MM.1S (cell line): ENCODE measurements at regions not wholly inside any gene's neighbourhood (a gene's known extent, or its start where the extent isn't known, plus 50 kb on each side); places are given as distances from the start of the nearest gene placed in this dataset.

Experiments
- DNase-seq: peaks from one replicate; pipeline ENCODE4 v3.0.0-alpha.2; 2015
- H2AFZ ChIP-seq: fragments of 300-600 bp; sonication (generic); 2 replicates; pipeline ENCODE4 v1.6.0; 2016; ENCODE audit warnings: antibody characterized with exemption, low read length
- H3F3A ChIP-seq: fragments of 300-600 bp; sonication (generic); 2 replicates; pipeline ENCODE4 v1.6.1; 2016; ENCODE audit warnings: mild to moderate bottlenecking, antibody characterized with exemption, low read length, moderate library complexity, mixed read lengths; ENCODE audit not compliant: insufficient read depth
- H3K27ac ChIP-seq: fragments of 300-600 bp; sonication (generic); 2 replicates; pipeline ENCODE4 v1.5.1; 2016; ENCODE audit warnings: mild to moderate bottlenecking, low read length
- H3K27me3 ChIP-seq: fragments of 300-600 bp; sonication (generic); replicated peaks from 2 replicates; pipeline ENCODE4 v1.6.0; 2016; ENCODE audit warnings: low read length; ENCODE audit not compliant: insufficient read depth
- H3K36me3 ChIP-seq: fragments of 300-600 bp; sonication (generic); replicated peaks from 2 replicates; pipeline ENCODE4 v1.6.1; 2016; ENCODE audit warnings: mild to moderate bottlenecking, low read length, mixed read lengths; ENCODE audit not compliant: insufficient read depth
- H3K4me1 ChIP-seq: fragments of 300-600 bp; sonication (generic); 2 replicates; pipeline ENCODE4 v1.6.1; 2016; ENCODE audit warnings: low read length, mixed read lengths
- H3K4me2 ChIP-seq: fragments of 300-600 bp; sonication (generic); 2 replicates; pipeline ENCODE4 v1.6.0; 2016; ENCODE audit warnings: low read depth, low read length
- H3K4me3 ChIP-seq: fragments of 300-600 bp; sonication (generic); 2 replicates; pipeline ENCODE4 v1.5.1; 2016; ENCODE audit warnings: low read length, mixed read lengths
- H3K79me2 ChIP-seq: fragments of 300-600 bp; sonication (generic); 2 replicates; pipeline ENCODE4 v1.6.1; 2016; ENCODE audit warnings: mixed run types, low read length, mixed read lengths
- H3K9ac ChIP-seq: fragments of 300-600 bp; sonication (generic); 2 replicates; pipeline ENCODE4 v1.6.1; 2016; ENCODE audit warnings: low read length, mixed read lengths
- H3K9me2 ChIP-seq: fragments of 300-600 bp; sonication (generic); replicated peaks from 2 replicates; pipeline ENCODE4 v1.6.1; 2016; ENCODE audit warnings: mild to moderate bottlenecking, low read length, mixed read lengths; ENCODE audit not compliant: insufficient read depth
- H3K9me3 ChIP-seq: fragments of 300-600 bp; sonication (generic); replicated peaks from 2 replicates; pipeline ENCODE4 v1.6.1; 2016; ENCODE audit warnings: mild to moderate bottlenecking, low read length, mixed read lengths; ENCODE audit not compliant: insufficient read depth
- H4K20me1 ChIP-seq: fragments of 300-600 bp; sonication (generic); 2 replicates; pipeline ENCODE4 v1.6.1; 2016; ENCODE audit warnings: mild to moderate bottlenecking, low read length, moderate library complexity, mixed read lengths; ENCODE audit not compliant: insufficient read depth
- CTCF ChIP-seq: fragments of 300-600 bp; sonication (generic); IDR thresholded peaks from 2 replicates; pipeline ENCODE4 v1.5.1; 2016; ENCODE audit warnings: antibody characterized with exemption, low read length, mixed read lengths
- EZH2 ChIP-seq: fragments of 300-600 bp; sonication (generic); optimal IDR thresholded peaks from 2 replicates; pipeline ENCODE3; 2017; ENCODE audit warnings: low read depth, mild to moderate bottlenecking, antibody characterized with exemption, low read length, mixed read lengths
- EZH2phosphoT487 ChIP-seq: fragments of 300-600 bp; sonication (generic); IDR thresholded peaks from 2 replicates; pipeline ENCODE4 v1.6.1; 2018; ENCODE audit warnings: antibody characterized with exemption, low read length

- TF ChIP-seq CTCF (peak; percentile 41), EZH2phosphoT487 (no peak)
- Histone ChIP-seq H3K27me3 (peaks cover 86% of the 10 kb centered on the region), H3K9me3 (no peaks in the 10 kb centered on the region), H4K20me1 (no peaks in the 10 kb centered on the region), H3K9ac (no peak overlapping the region), H2AFZ (no peak overlapping the region), H3K79me2 (no peaks in the 10 kb centered on the region), H3K9me2 (no peaks in the 10 kb centered on the region), H3K27ac (no peak overlapping the region), H3K4me3 (no peak overlapping the region), H3K4me2 (no peak overlapping the region), H3F3A (no peaks in the 10 kb centered on the region), H3K4me1 (no peaks in the 10 kb centered on the region), H3K36me3 (no peaks in the 10 kb centered on the region)
- no peak for DNase-seq
Observed at GRCh38 chr20:59455402-59456341, 148.7 kb upstream of the PHACTR3 start.

- Histone ChIP-seq H3K27ac (no peak overlapping the region), H3K4me1 (no peaks in the 10 kb centered on the region), H3K4me3 (no peak overlapping the region), H3K9ac (no peak overlapping the region), H4K20me1 (no peaks in the 10 kb centered on the region), H3K9me2 (no peaks in the 10 kb centered on the region), H3K27me3 (peaks cover 87% of the 10 kb centered on the region), H3F3A (no peaks in the 10 kb centered on the region), H3K9me3 (no peaks in the 10 kb centered on the region), H3K36me3 (no peaks in the 10 kb centered on the region), H2AFZ (no peak overlapping the region), H3K79me2 (no peaks in the 10 kb centered on the region), H3K4me2 (no peak overlapping the region)
- no peak for DNase-seq
- TF ChIP-seq EZH2 (no peak), EZH2phosphoT487 (no peak), CTCF (no peak)
Observed at GRCh38 chr20:59456342-59457279, 147.7 kb upstream of the PHACTR3 start.

GRCh38 chr20:59458645-59459044 is 145.7 kb upstream of the PHACTR3 start:
- TF ChIP-seq CTCF (no peak), EZH2 (no peak), EZH2phosphoT487 (no peak)

More at GRCh38 chr20:59458645-59459044, 145.7 kb upstream of the PHACTR3 start:
- H3F3A ChIP-seq: no peaks in the 10 kb centered on the region
- H4K20me1 ChIP-seq: no peaks in the 10 kb centered on the region
- no peak overlapping the region for H3K4me2 ChIP-seq
- no peaks in the 10 kb centered on the region for H3K9me3 ChIP-seq
- no peaks in the 10 kb centered on the region for H3K4me1 ChIP-seq
- H2AFZ ChIP-seq: no peak overlapping the region
- H3K4me3 ChIP-seq: no peak overlapping the region
- no peak overlapping the region for H3K9ac ChIP-seq
- H3K27me3 ChIP-seq: peaks cover 78% of the 10 kb centered on the region
- H3K36me3 ChIP-seq: no peaks in the 10 kb centered on the region
- no peak overlapping the region for H3K27ac ChIP-seq
- no peak for DNase-seq
- no peaks in the 10 kb centered on the region for H3K79me2 ChIP-seq
- H3K9me2 ChIP-seq: no peaks in the 10 kb centered on the region
